WTC11 (cell line): ENCODE measurements at regions not wholly inside any gene's neighbourhood (a gene's known extent, or its start where the extent isn't known, plus 50 kb on each side); places are given as distances from the start of the nearest gene placed in this dataset.
"Not testable (repeated sequence)": the region's sequence is repeated elsewhere in the genome, so short reads cannot be mapped to it uniquely, and the experiment has no call there.

ENCODE experiments used
- ETV6 ChIP-seq: sonication (generic); formaldehyde crosslinking; IDR thresholded peaks from 2 replicates; pipeline ENCODE4 v1.8.1; 2022; ENCODE audit warnings: mild to moderate bottlenecking, missing genetic modification reagents
- TCF7 ChIP-seq: sonication (generic); formaldehyde crosslinking; IDR thresholded peaks from 2 replicates; pipeline ENCODE4 v1.8.0; 2022; ENCODE audit warnings: mild to moderate bottlenecking, low read depth, missing genetic modification reagents, moderate library complexity
- TP53 ChIP-seq: sonication (generic); formaldehyde crosslinking; IDR thresholded peaks from 2 replicates; pipeline ENCODE4 v1.8.1; 2023; ENCODE audit warnings: mild to moderate bottlenecking, missing genetic modification reagents
- TF ChIP-seq, protein P1 (sequence below): sonication (generic); formaldehyde crosslinking; IDR thresholded peaks from 2 replicates; pipeline ENCODE4 v1.8.0; 2022; ENCODE audit warnings: mild to moderate bottlenecking, missing genetic modification reagents
- TF ChIP-seq, protein P2 (sequence below): sonication (generic); formaldehyde crosslinking; IDR thresholded peaks from 2 replicates; pipeline ENCODE4 v1.8.1; 2023; ENCODE audit warnings: mild to moderate bottlenecking, moderate library complexity, missing genetic modification reagents
- TF ChIP-seq, protein P3 (sequence below): fragments of 200-600 bp; IDR thresholded peaks from 2 replicates; pipeline ENCODE4 v1.8.0; 2022; ENCODE audit warnings: antibody characterized with exemption
- TF ChIP-seq, protein P4 (sequence below): sonication (generic); formaldehyde crosslinking; IDR thresholded peaks from 2 replicates; pipeline ENCODE4 v1.8.0; 2022; ENCODE audit warnings: mild to moderate bottlenecking, missing genetic modification reagents

DNA sequence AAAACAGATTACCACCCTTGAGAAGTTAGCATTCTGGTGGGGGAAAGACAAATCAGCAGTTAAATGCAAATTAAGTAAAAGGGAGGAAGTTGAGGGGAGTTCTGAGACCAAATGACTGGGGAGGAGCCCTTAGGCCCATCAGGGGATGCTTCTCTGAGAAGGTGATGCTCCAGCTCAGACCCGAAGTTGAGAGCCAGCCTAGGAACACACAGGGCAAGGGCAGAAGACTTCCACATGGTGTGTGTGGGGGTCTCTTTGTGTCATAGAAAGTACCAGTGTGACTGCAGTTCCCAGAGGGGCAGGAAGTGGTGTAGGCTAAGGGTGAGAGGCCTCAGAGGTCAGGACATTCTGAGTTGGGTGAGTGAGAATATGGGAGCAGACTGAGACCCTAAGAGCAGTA is 137.3 kb downstream of the KLRB1 start:
- TF ChIP-seq, protein P1, sequence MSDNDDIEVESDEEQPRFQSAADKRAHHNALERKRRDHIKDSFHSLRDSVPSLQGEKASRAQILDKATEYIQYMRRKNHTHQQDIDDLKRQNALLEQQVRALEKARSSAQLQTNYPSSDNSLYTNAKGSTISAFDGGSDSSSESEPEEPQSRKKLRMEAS = not testable (repeated sequence)
- TF ChIP-seq, protein P2, sequence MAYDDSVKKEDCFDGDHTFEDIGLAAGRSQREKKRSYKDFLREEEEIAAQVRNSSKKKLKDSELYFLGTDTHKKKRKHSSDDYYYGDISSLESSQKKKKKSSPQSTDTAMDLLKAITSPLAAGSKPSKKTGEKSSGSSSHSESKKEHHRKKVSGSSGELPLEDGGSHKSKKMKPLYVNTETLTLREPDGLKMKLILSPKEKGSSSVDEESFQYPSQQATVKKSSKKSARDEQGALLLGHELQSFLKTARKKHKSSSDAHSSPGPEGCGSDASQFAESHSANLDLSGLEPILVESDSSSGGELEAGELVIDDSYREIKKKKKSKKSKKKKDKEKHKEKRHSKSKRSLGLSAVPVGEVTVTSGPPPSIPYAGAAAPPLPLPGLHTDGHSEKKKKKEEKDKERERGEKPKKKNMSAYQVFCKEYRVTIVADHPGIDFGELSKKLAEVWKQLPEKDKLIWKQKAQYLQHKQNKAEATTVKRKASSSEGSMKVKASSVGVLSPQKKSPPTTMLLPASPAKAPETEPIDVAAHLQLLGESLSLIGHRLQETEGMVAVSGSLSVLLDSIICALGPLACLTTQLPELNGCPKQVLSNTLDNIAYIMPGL (CRISPR knock-in tag) = not testable (repeated sequence)
- not testable (repeated sequence) for TF ChIP-seq ETV6 (CRISPR knock-in tag); TCF7; TP53 (CRISPR knock-in tag)
- TF ChIP-seq, protein P3, sequence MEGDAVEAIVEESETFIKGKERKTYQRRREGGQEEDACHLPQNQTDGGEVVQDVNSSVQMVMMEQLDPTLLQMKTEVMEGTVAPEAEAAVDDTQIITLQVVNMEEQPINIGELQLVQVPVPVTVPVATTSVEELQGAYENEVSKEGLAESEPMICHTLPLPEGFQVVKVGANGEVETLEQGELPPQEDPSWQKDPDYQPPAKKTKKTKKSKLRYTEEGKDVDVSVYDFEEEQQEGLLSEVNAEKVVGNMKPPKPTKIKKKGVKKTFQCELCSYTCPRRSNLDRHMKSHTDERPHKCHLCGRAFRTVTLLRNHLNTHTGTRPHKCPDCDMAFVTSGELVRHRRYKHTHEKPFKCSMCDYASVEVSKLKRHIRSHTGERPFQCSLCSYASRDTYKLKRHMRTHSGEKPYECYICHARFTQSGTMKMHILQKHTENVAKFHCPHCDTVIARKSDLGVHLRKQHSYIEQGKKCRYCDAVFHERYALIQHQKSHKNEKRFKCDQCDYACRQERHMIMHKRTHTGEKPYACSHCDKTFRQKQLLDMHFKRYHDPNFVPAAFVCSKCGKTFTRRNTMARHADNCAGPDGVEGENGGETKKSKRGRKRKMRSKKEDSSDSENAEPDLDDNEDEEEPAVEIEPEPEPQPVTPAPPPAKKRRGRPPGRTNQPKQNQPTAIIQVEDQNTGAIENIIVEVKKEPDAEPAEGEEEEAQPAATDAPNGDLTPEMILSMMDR = not testable (repeated sequence)
- TF ChIP-seq, protein P4, sequence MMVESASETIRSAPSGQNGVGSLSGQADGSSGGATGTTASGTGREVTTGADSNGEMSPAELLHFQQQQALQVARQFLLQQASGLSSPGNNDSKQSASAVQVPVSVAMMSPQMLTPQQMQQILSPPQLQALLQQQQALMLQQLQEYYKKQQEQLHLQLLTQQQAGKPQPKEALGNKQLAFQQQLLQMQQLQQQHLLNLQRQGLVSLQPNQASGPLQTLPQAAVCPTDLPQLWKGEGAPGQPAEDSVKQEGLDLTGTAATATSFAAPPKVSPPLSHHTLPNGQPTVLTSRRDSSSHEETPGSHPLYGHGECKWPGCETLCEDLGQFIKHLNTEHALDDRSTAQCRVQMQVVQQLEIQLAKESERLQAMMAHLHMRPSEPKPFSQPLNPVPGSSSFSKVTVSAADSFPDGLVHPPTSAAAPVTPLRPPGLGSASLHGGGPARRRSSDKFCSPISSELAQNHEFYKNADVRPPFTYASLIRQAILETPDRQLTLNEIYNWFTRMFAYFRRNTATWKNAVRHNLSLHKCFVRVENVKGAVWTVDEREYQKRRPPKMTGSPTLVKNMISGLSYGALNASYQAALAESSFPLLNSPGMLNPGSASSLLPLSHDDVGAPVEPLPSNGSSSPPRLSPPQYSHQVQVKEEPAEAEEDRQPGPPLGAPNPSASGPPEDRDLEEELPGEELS = not testable (repeated sequence)
